Upper lobe of left lung (tissue), 6 donors: ENCODE measurements at regions not wholly inside any gene's neighbourhood (a gene's known extent, or its start where the extent isn't known, plus 50 kb on each side); places are given as distances from the start of the nearest gene placed in this dataset.

Experiments
- ATAC-seq, 2 donors: fragments of 200-7000 bp; cut with Tn5 transposase; one replicate each; pipeline ENCODE4 v1.9.1; 2022; ENCODE audit warnings: mild to moderate bottlenecking in 2 of 2, moderate library complexity in 2 of 2; ENCODE audit not compliant: low FRiP score in 2 of 2
- DNase-seq, 2 donors: peaks; one replicate each; pipeline ENCODE4 v3.0.0-alpha.2; 2019 to 2020
- H3K27ac ChIP-seq, 4 donors: fragments of 200-600 bp; sonication (generic); one replicate each; pipeline ENCODE4 v1.5.1; 2016 to 2019
- H3K27me3 ChIP-seq, 4 donors: fragments of 200-600 bp; sonication (generic); one replicate each; pipeline ENCODE4 v1.5.1; 2017 to 2019
- H3K36me3 ChIP-seq, 4 donors: fragments of 200-600 bp; sonication (generic); one replicate each; pipeline ENCODE4 v1.5.1; 2016 to 2019
- H3K4me1 ChIP-seq, 4 donors: fragments of 200-600 bp; sonication (generic); one replicate each; pipeline ENCODE4 v1.5.1; 2018 to 2019
- H3K4me3 ChIP-seq, 4 donors: fragments of 200-600 bp; sonication (generic); one replicate each; pipeline ENCODE4 v1.5.1; 2017 to 2019; ENCODE audit warnings: mild to moderate bottlenecking in 2 of 4, moderate library complexity in 1 of 4
- H3K9me3 ChIP-seq, 4 donors: fragments of 200-600 bp; sonication (generic); one replicate each; pipeline ENCODE4 v1.5.1; 2018 to 2019
- EP300 ChIP-seq, 4 donors: sonication (generic); formaldehyde crosslinking; IDR thresholded peaks; one replicate each; pipeline ENCODE4 v1.5.1; 2017; ENCODE audit warnings: antibody characterized with exemption in 4 of 4, control low read depth in 2 of 4
- POLR2A ChIP-seq, 4 donors: fragments of 450-650 bp; IDR thresholded peaks; one replicate each; pipeline ENCODE4 v1.5.1; 2016 to 2017; ENCODE audit warnings: antibody characterized with exemption in 4 of 4, mild to moderate bottlenecking in 2 of 4
- POLR2AphosphoS5 ChIP-seq, 2 donors: sonication (generic); formaldehyde crosslinking; IDR thresholded peaks; one replicate each; pipeline ENCODE4 v1.5.1; 2017; ENCODE audit warnings: antibody characterized with exemption in 2 of 2
- WGBS, 2 donors: methylation state at CpG; one replicate each; pipeline ENCODE4 v1.1.5; 2017 to 2018; 5-methylcytosine and 5-hydroxymethylcytosine counted together
- TF ChIP-seq, protein P1 (sequence below), 6 experiments: fragments of 450-650 bp in 4 of 6; fragments of 200-600 bp in 2 of 6; sonication (generic) in 2 of 6; IDR thresholded peaks; one replicate each; pipeline ENCODE4 v1.5.1; 2016 to 2019; ENCODE audit warnings: antibody characterized with exemption in 6 of 6
- donor health status: DM: no; HTN: no; CAD: no; lungs with moderate emphysema.
- donor health status: DM: no; HTN: yes; CAD: no; lungs with severe emphysema.

DNA sequence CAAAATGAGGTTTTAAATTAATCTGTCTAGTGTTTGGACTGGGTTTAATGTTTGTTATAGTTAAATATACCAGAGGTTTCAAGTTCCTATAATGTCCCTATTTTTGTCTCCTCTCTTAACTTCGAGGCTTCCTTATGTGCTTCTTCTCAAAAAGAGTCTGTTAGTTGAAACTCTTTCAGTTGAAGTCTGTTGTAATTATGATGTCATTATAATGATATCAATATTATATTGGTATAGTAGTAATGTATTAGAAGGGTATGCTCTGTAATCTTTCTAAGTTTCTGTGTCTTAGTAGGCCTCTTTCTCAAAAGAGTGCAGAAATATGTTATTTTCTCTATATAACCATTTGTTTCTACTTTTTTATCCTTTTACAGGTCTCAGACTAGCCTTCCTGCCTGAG is 1148.0 kb downstream of the NSUN3 start:
- WGBS, 2 donors: 21 to 56% methylated on average over 1 of the region's 1 CpG

DNA sequence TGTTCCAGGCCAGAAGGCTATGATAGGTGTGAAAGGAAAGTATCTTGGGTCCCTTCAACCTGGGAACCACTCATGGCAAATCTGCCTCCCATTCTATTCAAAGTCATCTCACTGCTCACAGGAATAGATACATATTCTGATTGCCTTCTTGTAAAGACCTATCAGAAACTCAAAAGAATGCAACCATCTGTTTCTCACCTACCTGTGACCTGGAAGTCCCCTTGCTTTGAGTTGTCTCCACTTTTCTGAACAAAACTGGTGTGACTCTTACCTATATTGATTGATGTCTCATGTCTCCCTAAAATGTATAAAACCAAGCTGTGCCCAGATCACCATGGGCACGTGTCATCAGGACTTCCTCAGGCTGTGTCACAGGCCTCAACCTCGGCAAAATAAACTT is 1149.3 kb downstream of the NSUN3 start:
- Histone ChIP-seq H3K36me3 (no peaks in the 10 kb centered on the region), H3K4me1 (no peaks in the 10 kb centered on the region), H3K27me3 (no peaks in the 10 kb centered on the region), H3K27ac (no peak overlapping the region), H3K4me3 (no peak overlapping the region), H3K9me3 (no peaks in the 10 kb centered on the region)
- DNase-seq: no peak
- TF ChIP-seq POLR2A (IDR thresholded peaks at IDR 0.05): no peak
- no peak for TF ChIP-seq POLR2AphosphoS5 (IDR thresholded peaks at IDR 0.05)
- TF ChIP-seq, protein P1, sequence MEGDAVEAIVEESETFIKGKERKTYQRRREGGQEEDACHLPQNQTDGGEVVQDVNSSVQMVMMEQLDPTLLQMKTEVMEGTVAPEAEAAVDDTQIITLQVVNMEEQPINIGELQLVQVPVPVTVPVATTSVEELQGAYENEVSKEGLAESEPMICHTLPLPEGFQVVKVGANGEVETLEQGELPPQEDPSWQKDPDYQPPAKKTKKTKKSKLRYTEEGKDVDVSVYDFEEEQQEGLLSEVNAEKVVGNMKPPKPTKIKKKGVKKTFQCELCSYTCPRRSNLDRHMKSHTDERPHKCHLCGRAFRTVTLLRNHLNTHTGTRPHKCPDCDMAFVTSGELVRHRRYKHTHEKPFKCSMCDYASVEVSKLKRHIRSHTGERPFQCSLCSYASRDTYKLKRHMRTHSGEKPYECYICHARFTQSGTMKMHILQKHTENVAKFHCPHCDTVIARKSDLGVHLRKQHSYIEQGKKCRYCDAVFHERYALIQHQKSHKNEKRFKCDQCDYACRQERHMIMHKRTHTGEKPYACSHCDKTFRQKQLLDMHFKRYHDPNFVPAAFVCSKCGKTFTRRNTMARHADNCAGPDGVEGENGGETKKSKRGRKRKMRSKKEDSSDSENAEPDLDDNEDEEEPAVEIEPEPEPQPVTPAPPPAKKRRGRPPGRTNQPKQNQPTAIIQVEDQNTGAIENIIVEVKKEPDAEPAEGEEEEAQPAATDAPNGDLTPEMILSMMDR (IDR thresholded peaks at IDR 0.05): no peak
- TF ChIP-seq EP300 (IDR thresholded peaks at IDR 0.05): no peak
- 68 to 89% methylated on average over 2 of the region's 2 CpGs for WGBS, 2 donors
- ATAC-seq: no peak

More for the DNA sequence above, 1148.0 kb downstream of the NSUN3 start:
- Histone ChIP-seq H3K4me1 (no peaks in the 10 kb centered on the region), H3K27me3 (no peaks in the 10 kb centered on the region), H3K9me3 (no peaks in the 10 kb centered on the region), H3K4me3 (no peak overlapping the region), H3K27ac (no peak overlapping the region), H3K36me3 (no peaks in the 10 kb centered on the region)
- DNase-seq: no peak
- ATAC-seq: no peak
- TF ChIP-seq EP300 (IDR thresholded peaks at IDR 0.05) (no peak), POLR2A (IDR thresholded peaks at IDR 0.05) (no peak), POLR2AphosphoS5 (IDR thresholded peaks at IDR 0.05) (no peak)
- TF ChIP-seq, protein P1 (IDR thresholded peaks at IDR 0.05): no peak

DNA sequence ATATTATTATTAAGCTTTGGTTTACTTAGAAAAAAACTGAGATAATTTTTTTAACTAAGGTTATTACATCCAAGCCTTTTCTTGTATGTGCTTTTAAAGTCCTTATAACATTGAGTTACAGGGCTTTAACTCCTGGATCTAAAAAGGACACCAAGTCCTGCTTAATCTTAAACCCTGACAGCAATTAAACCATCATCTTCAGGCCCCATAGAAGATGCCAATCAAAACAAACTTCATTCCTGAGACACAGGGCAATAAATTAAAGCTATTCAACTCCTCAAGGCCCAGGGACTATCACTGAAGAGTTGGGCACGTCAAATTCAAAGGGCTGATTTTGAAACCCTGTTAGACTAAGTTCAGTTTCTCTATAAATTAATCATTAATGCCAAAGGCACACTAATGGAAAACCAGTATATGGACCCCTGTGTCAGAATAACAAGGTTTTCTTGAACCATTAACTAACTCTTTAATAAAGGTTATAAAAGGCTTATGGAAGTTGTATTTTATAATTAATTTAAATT is 1152.6 kb downstream of the NSUN3 start:
- no peak for DNase-seq
- WGBS, 2 donors: 88 to 89% methylated on average over 1 of the region's 1 CpG
- Histone ChIP-seq H3K4me1 (no peaks in the 10 kb centered on the region), H3K4me3 (no peak overlapping the region), H3K9me3 (no peaks in the 10 kb centered on the region), H3K27ac (no peak overlapping the region), H3K36me3 (no peaks in the 10 kb centered on the region), H3K27me3 (no peaks in the 10 kb centered on the region)
- TF ChIP-seq EP300 (IDR thresholded peaks at IDR 0.05): no peak
- no peak for TF ChIP-seq POLR2A (IDR thresholded peaks at IDR 0.05)
- TF ChIP-seq, protein P1 (IDR thresholded peaks at IDR 0.05): no peak
- TF ChIP-seq POLR2AphosphoS5 (IDR thresholded peaks at IDR 0.05): no peak
- no peak for ATAC-seq

DNA sequence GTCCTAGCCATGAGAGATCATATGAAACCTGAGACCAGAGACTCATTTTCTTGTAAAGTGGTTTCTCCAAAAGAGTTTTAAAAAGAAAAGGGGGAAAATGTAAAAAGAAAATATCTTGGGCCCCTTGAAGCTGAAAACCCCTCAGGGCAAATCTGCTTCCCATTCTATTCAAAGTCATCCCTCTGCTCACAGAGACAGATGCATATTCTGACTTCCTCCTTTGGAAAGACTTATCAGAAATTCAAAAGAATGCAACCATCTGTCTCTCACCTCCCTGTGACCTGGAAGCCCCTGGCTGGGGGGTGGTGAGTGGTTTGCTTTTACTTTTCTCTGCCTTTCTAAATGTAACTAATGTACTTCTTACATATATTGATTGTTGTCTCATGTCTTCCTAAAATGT is 1154.8 kb downstream of the NSUN3 start:
- TF ChIP-seq EP300 (IDR thresholded peaks at IDR 0.05) (no peak), POLR2AphosphoS5 (IDR thresholded peaks at IDR 0.05) (no peak), POLR2A (IDR thresholded peaks at IDR 0.05) (no peak)
- TF ChIP-seq, protein P1 (IDR thresholded peaks at IDR 0.05): no peak
- H3K4me1 ChIP-seq: no peaks in the 10 kb centered on the region
- DNase-seq (no peak), ATAC-seq (no peak)
- no peaks in the 10 kb centered on the region for H3K27me3 ChIP-seq
- H3K9me3 ChIP-seq: no peaks in the 10 kb centered on the region
- H3K27ac ChIP-seq: no peak overlapping the region
- no peak overlapping the region for H3K4me3 ChIP-seq
- no peaks in the 10 kb centered on the region for H3K36me3 ChIP-seq

DNA sequence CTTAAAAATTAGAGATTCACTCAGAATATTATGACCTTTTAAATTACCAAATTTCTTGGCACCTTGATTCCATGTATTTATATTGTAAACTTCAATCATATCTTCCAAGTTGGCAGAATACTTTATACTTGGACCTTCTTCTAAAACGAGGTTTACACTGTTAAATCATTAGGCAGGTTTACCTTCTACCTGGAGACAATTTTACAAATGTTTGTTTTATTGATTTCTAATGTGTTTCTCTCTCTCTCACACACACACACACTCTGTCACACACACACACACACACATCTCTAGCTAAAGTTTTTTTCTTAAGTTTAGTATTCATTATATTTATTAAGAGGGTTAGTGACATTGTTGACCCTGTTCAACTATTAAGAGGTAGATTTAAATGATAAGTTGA is 1155.6 kb downstream of the NSUN3 start:
- Histone ChIP-seq H3K36me3 (no peaks in the 10 kb centered on the region), H3K9me3 (no peaks in the 10 kb centered on the region), H3K4me3 (no peak overlapping the region), H3K4me1 (no peaks in the 10 kb centered on the region), H3K27me3 (no peaks in the 10 kb centered on the region), H3K27ac (no peak overlapping the region)
- no peak for ATAC-seq
- no peak for DNase-seq
- no peak for TF ChIP-seq POLR2AphosphoS5 (IDR thresholded peaks at IDR 0.05)
- TF ChIP-seq, protein P1 (IDR thresholded peaks at IDR 0.05): no peak
- TF ChIP-seq POLR2A (IDR thresholded peaks at IDR 0.05): no peak
- no peak for TF ChIP-seq EP300 (IDR thresholded peaks at IDR 0.05)
- WGBS, 2 donors: 47 to 48% methylated on average over 1 of the region's 1 CpG
